ENCODE measurements at regions not wholly inside any gene's neighbourhood (a gene's known extent, or its start where the extent isn't known, plus 50 kb on each side); places are given as distances from the start of the nearest gene placed in this dataset.

DNA sequence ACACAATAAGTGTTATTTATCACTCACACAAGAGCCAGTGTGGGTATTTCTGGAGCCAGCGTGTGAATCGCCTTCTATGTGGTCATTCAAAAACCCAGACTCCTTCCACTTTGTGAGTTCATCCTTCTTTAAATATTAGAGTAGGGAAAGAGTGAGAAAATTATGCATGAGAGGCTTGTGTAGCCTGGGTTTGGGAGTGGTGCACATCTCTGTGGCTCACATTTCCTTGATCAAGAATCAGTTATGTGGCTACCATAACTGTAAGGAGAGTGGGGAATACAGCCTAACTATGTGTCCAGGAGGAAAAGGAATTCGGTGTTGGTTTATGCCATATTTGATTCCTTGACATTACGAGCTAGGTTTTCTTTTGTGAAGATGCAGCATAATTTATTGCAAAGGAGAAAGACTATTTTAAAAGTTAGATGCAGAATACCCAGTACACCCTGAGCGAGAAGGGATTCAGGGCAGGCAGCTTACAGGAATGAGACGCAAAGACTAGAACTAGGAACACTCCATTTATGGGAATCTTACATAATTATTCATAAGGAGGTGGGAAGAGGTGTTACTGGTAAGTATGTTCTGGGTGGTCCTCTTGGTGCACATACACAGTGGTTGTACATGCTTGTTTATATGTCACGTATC, 638.5 kb downstream of the COL12A1 start:
- TF ChIP-seq, protein P1, sequence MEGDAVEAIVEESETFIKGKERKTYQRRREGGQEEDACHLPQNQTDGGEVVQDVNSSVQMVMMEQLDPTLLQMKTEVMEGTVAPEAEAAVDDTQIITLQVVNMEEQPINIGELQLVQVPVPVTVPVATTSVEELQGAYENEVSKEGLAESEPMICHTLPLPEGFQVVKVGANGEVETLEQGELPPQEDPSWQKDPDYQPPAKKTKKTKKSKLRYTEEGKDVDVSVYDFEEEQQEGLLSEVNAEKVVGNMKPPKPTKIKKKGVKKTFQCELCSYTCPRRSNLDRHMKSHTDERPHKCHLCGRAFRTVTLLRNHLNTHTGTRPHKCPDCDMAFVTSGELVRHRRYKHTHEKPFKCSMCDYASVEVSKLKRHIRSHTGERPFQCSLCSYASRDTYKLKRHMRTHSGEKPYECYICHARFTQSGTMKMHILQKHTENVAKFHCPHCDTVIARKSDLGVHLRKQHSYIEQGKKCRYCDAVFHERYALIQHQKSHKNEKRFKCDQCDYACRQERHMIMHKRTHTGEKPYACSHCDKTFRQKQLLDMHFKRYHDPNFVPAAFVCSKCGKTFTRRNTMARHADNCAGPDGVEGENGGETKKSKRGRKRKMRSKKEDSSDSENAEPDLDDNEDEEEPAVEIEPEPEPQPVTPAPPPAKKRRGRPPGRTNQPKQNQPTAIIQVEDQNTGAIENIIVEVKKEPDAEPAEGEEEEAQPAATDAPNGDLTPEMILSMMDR (IDR thresholded peaks at IDR 0.05) = no peak
- TF ChIP-seq POLR2A (IDR thresholded peaks at IDR 0.05) = no peak
